GM13976 (cell line): ENCODE measurements at regions not wholly inside any gene's neighbourhood (a gene's known extent, or its start where the extent isn't known, plus 50 kb on each side); places are given as distances from the start of the nearest gene placed in this dataset.

Experiments used
- DNase-seq: peaks from one replicate; pipeline ENCODE4 v3.0.0; 2012; ENCODE audit warnings: low spot score
- CTCF ChIP-seq: IDR thresholded peaks from 2 replicates; pipeline ENCODE4 v1.5.1; 2012; ENCODE audit warnings: borderline replicate concordance, mild to moderate bottlenecking; ENCODE audit not compliant: insufficient read depth; ENCODE audit errors: extremely low read depth, missing control alignments, control extremely low read depth
- in situ Hi-C: fragments of 300-500 bp; cut with MboI; formaldehyde crosslinking; loops from one replicate; pipeline ENCODE4 v1.12.0; 2022; ENCODE audit warnings: low sequenced_read_pairs, mixed read lengths, inconsistent platforms; ENCODE audit not compliant: unreplicated experiment

GRCh38 chr6:86459978-86460377, 477.4 kb upstream of the HTR1E start:
- DNase-seq = no peak
- TF ChIP-seq CTCF = no peak
- in situ Hi-C loops = no loop called here

- no peak for DNase-seq
- TF ChIP-seq CTCF = no peak
- in situ Hi-C loops = no loop called here
These were observed 480.5 kb upstream of the HTR1E start for GRCh38 chr6:86456821-86457220.

- no peak for DNase-seq
- in situ Hi-C loops = no loop called here
- no peak for TF ChIP-seq CTCF
These were observed 484.1 kb upstream of the HTR1E start for GRCh38 chr6:86453232-86453631.

- no peak for DNase-seq
- TF ChIP-seq CTCF = no peak
- in situ Hi-C loops = no loop called here
These were observed 488.9 kb upstream of the HTR1E start for GRCh38 chr6:86448398-86448797.

GRCh38 chr6:86440608-86441007, 496.7 kb upstream of the HTR1E start:
- in situ Hi-C loops = no loop called here
- no peak for TF ChIP-seq CTCF
- no peak for DNase-seq

GRCh38 chr6:86423571-86423970, 513.8 kb upstream of the HTR1E start:
- in situ Hi-C loops = no loop called here
- DNase-seq = no peak
- TF ChIP-seq CTCF = no peak

GRCh38 chr6:86412057-86412456, 525.3 kb upstream of the HTR1E start:
- no peak for DNase-seq
- no peak for TF ChIP-seq CTCF
- in situ Hi-C loops = no loop called here
